ENCODE measurements at regions not wholly inside any gene's neighbourhood (a gene's known extent, or its start where the extent isn't known, plus 50 kb on each side); places are given as distances from the start of the nearest gene placed in this dataset.

GRCh38 chr6:153941768-153942167 is 97.3 kb upstream of the OPRM1 start:
- H2BK5ac ChIP-seq (ENCODE audit: low read depth, low read length, poor library complexity, severe bottlenecking), result no peak overlapping the region
- no peak overlapping the region for H3K27ac ChIP-seq (ENCODE audit: insufficient read depth, low read length)
- H2AK5ac ChIP-seq (ENCODE audit: low read depth, low read length), result no peak overlapping the region
- CTCF ChIA-PET, result interaction anchor here (0.6 kb wide), 1 partner anchor 24 kb away, joined by 5 read pairs; no protein-coding TSS in a partner anchor
- no peak overlapping the region for H3K14ac ChIP-seq (replicated peaks; ENCODE audit: low read depth, low read length)
- H3K36me3 ChIP-seq (ENCODE audit: control insufficient read depth, insufficient read depth, low read length), result no peaks in the 10 kb centered on the region
- no peak overlapping the region for H2AK9ac ChIP-seq (replicated peaks; ENCODE audit: low read depth, low read length, poor library complexity)
- WGBS, 2 experiments (ENCODE audit: extremely low coverage in 2 of 2, insufficient read length in 1 of 2), result 100% methylated on average over 1 of the region's 2 CpGs; no CpG with 5 or more reads in 1 of the 2 experiments
- TF ChIP-seq MAZ (IDR thresholded peaks at IDR 0.05; ENCODE audit: borderline replicate concordance, low read depth, low read length) (no peak), USF2 (IDR thresholded peaks at IDR 0.05; ENCODE audit: low read depth, low read length) (no peak), FOS (IDR thresholded peaks at IDR 0.05; ENCODE audit: low read depth, low read length) (no peak), CTCF (conservative IDR thresholded peaks at IDR 0.05; ENCODE audit: low read depth, low read length) (no peak), POLR2A (IDR thresholded peaks at IDR 0.05; ENCODE audit: low read depth, low read length) (no peak), BHLHE40 (IDR thresholded peaks at IDR 0.05; ENCODE audit: low read depth, low read length) (no peak), SMC3 (IDR thresholded peaks at IDR 0.05; ENCODE audit: low read depth, low read length) (no peak), NFE2L2 (IDR thresholded peaks at IDR 0.05; ENCODE audit: low read depth, low read length) (no peak)
- POLR2A ChIA-PET (ENCODE audit: unreplicated experiment), result no interaction called here
- H3K23ac ChIP-seq (ENCODE audit: low read depth, low read length), result no peak overlapping the region
- H2BK120ac ChIP-seq (ENCODE audit: low read depth, low read length), result no peak overlapping the region
- BruUV-seq (replicated peaks), result no TSS peak
- H3K9ac ChIP-seq (ENCODE audit: low read depth, low read length), result no peak overlapping the region
- no peak overlapping the region for H4K91ac ChIP-seq (ENCODE audit: insufficient read depth, low read depth, low read length)
- no peaks in the 10 kb centered on the region for H3K27me3 ChIP-seq (ENCODE audit: control insufficient read depth, insufficient read depth, low read length)
- no peak overlapping the region for H2BK15ac ChIP-seq (ENCODE audit: low read depth, low read length)
- no peak overlapping the region for H3K4ac ChIP-seq (ENCODE audit: low read depth, low read length)
- ATAC-seq (ENCODE audit: low read depth) (no peak), DNase-seq (no peak)
- in situ Hi-C loops (cut with MboI; ENCODE audit: low sequenced_read_pairs) (no loop called here), intact Hi-C loops (cut with micrococcal nuclease) (no loop called here), dilution Hi-C loops (cut with HindIII; ENCODE audit: low sequenced_read_pairs, unreplicated experiment) (no loop called here)
- no peaks in the 10 kb centered on the region for H4K20me1 ChIP-seq (ENCODE audit: insufficient read depth, low read length)
- no peak overlapping the region for H4K5ac ChIP-seq (ENCODE audit: low read depth, low read length)
- peaks cover 13% of the 10 kb centered on the region for H3K9me3 ChIP-seq (ENCODE audit: control insufficient read depth, insufficient read depth, low read length)
- no peaks in the 10 kb centered on the region for H3K9me1 ChIP-seq (ENCODE audit: insufficient read depth, low read length)
- no peak overlapping the region for H3K18ac ChIP-seq (ENCODE audit: low read depth, low read length)
- no peak overlapping the region for H2BK20ac ChIP-seq (ENCODE audit: low read depth, low read length)
- H3K4me3 ChIP-seq (ENCODE audit: insufficient read depth, low read depth, low read length), result no peak overlapping the region
- no peak overlapping the region for H3K56ac ChIP-seq (ENCODE audit: extremely low read depth, insufficient read depth, low read length)
- no peak overlapping the region for H2AFZ ChIP-seq (replicated peaks; ENCODE audit: low read length, poor library complexity)
- no peak overlapping the region for H4K8ac ChIP-seq (ENCODE audit: low read depth in 2 of 2, low read length in 2 of 2)
- no peaks in the 10 kb centered on the region for H3K79me1 ChIP-seq (ENCODE audit: low read depth in 1 of 2, low read length in 2 of 2)
- no peak overlapping the region for H3K4me2 ChIP-seq (ENCODE audit: low read depth, low read length)
- no peaks in the 10 kb centered on the region for H3K4me1 ChIP-seq (ENCODE audit: control insufficient read depth, insufficient read depth, low read length)
